ENCODE measurements at regions not wholly inside any gene's neighbourhood (a gene's known extent, or its start where the extent isn't known, plus 50 kb on each side); places are given as distances from the start of the nearest gene placed in this dataset.

DNA sequence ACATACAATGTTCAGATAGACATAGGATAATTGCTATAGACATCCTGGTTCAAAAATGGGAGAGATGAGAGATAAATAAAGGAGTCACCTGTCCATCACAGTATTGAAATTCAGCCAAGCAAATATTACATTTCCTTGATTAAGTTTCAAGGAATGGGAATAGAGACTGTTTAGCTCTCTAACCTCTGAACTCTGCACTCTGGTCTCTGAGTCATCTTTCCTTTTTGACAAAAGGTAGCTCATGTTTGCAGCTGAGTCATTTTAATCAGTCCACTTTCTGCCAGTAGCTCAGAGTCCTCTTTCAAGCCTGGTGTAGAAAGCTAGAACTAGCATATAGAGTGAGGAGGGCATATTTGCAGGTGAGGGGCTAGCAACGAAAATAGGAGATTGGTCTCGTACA lies 51.4 kb upstream of the GJA8 start:
- TF ChIP-seq, protein P1, sequence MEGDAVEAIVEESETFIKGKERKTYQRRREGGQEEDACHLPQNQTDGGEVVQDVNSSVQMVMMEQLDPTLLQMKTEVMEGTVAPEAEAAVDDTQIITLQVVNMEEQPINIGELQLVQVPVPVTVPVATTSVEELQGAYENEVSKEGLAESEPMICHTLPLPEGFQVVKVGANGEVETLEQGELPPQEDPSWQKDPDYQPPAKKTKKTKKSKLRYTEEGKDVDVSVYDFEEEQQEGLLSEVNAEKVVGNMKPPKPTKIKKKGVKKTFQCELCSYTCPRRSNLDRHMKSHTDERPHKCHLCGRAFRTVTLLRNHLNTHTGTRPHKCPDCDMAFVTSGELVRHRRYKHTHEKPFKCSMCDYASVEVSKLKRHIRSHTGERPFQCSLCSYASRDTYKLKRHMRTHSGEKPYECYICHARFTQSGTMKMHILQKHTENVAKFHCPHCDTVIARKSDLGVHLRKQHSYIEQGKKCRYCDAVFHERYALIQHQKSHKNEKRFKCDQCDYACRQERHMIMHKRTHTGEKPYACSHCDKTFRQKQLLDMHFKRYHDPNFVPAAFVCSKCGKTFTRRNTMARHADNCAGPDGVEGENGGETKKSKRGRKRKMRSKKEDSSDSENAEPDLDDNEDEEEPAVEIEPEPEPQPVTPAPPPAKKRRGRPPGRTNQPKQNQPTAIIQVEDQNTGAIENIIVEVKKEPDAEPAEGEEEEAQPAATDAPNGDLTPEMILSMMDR (conservative IDR thresholded peaks at IDR 0.05; ENCODE audit: low read length): no peak
- TF ChIP-seq EZH2phosphoT487 (IDR thresholded peaks at IDR 0.05; ENCODE audit: borderline replicate concordance): no peak

Data from Loucy (cell line).